Mesenchymal stem cell (in vitro differentiated cells and primary cell): ENCODE measurements at regions not wholly inside any gene's neighbourhood (a gene's known extent, or its start where the extent isn't known, plus 50 kb on each side); places are given as distances from the start of the nearest gene placed in this dataset.

Experiments used
- DNase-seq: peaks from one replicate; pipeline ENCODE4 v3.0.0-alpha.2; 2013
- H2AFZ ChIP-seq: one replicate; pipeline ENCODE4 v1.6.1; 2013; ENCODE audit warnings: low read depth, mild to moderate bottlenecking, control low read depth, inconsistent platforms, low read length, moderate library complexity
- H2AK5ac ChIP-seq: 2 replicates; pipeline ENCODE4 v1.6.1; 2013; ENCODE audit warnings: low read length, moderate library complexity, mild to moderate bottlenecking, inconsistent platforms; ENCODE audit not compliant: severe bottlenecking
- H2BK120ac ChIP-seq: one replicate; pipeline ENCODE4 v1.6.1; 2013; ENCODE audit warnings: low read depth, mild to moderate bottlenecking, inconsistent platforms, low read length, moderate library complexity
- H2BK12ac ChIP-seq, 2 experiments: one replicate each; pipeline ENCODE4 v1.6.1; 2013; ENCODE audit warnings: inconsistent platforms in 2 of 2, low read length in 2 of 2, mild to moderate bottlenecking in 2 of 2, moderate library complexity in 2 of 2, control low read depth in 1 of 2
- H2BK15ac ChIP-seq: one replicate; pipeline ENCODE4 v1.6.1; 2013; ENCODE audit warnings: mild to moderate bottlenecking, low read depth, inconsistent platforms; ENCODE audit not compliant: poor library complexity, severe bottlenecking
- H2BK5ac ChIP-seq: 2 replicates; pipeline ENCODE4 v1.6.1; 2013; ENCODE audit warnings: low read depth, mild to moderate bottlenecking, low read length, control low read depth, inconsistent platforms; ENCODE audit not compliant: poor library complexity, severe bottlenecking
- H3K14ac ChIP-seq, 2 experiments: one replicate each; pipeline ENCODE4 v1.6.1; 2013; ENCODE audit warnings: inconsistent platforms in 2 of 2, low read length in 2 of 2, control low read depth in 1 of 2, mild to moderate bottlenecking in 1 of 2, moderate library complexity in 1 of 2
- H3K18ac ChIP-seq, 2 experiments: one replicate each; pipeline ENCODE4 v1.6.1; 2013; ENCODE audit warnings: inconsistent platforms in 2 of 2, low read length in 2 of 2, control low read depth in 1 of 2, low read depth in 1 of 2, mild to moderate bottlenecking in 1 of 2
- H3K23ac ChIP-seq, 2 experiments: one replicate each; pipeline ENCODE4 v1.6.1; 2013; ENCODE audit warnings: inconsistent platforms in 2 of 2, low read length in 2 of 2, mild to moderate bottlenecking in 2 of 2, moderate library complexity in 2 of 2, control low read depth in 1 of 2
- H3K27ac ChIP-seq: 2 replicates; pipeline ENCODE4 v1.5.1; 2013; ENCODE audit warnings: mild to moderate bottlenecking, moderate library complexity, low read length, control low read depth, inconsistent platforms; ENCODE audit not compliant: poor library complexity, severe bottlenecking
- H3K27me3 ChIP-seq, 2 experiments: 2 replicates each; pipeline versions ENCODE4 v1.6.1 to v1.7.0; 2013; ENCODE audit warnings: low read length in 2 of 2, mild to moderate bottlenecking in 2 of 2, moderate library complexity in 2 of 2, control low read depth in 1 of 2, inconsistent platforms in 1 of 2; ENCODE audit not compliant: control insufficient read depth in 1 of 2, insufficient read depth in 1 of 2
- H3K36me3 ChIP-seq, 2 experiments: 2 replicates each; pipeline versions ENCODE4 v1.6.1 to v1.7.0; 2013; ENCODE audit warnings: low read length in 2 of 2, control low read depth in 1 of 2, inconsistent platforms in 1 of 2, low read depth in 1 of 2, mild to moderate bottlenecking in 1 of 2; ENCODE audit not compliant: insufficient read depth in 2 of 2, control insufficient read depth in 1 of 2
- H3K4ac ChIP-seq, 2 experiments: one replicate each; pipeline ENCODE4 v1.6.1; 2013; ENCODE audit warnings: inconsistent platforms in 2 of 2, low read length in 2 of 2, mild to moderate bottlenecking in 2 of 2, moderate library complexity in 2 of 2, control low read depth in 1 of 2, low read depth in 1 of 2
- H3K4me1 ChIP-seq: 2 replicates; pipeline ENCODE4 v1.6.1; 2013; ENCODE audit warnings: low read depth, low read length, control low read depth; ENCODE audit not compliant: control insufficient read depth, insufficient read depth
- H3K4me2 ChIP-seq: 2 replicates; pipeline ENCODE4 v1.6.1; 2013; ENCODE audit warnings: low read length, mild to moderate bottlenecking, inconsistent platforms; ENCODE audit not compliant: poor library complexity, severe bottlenecking
- H3K4me3 ChIP-seq, 2 experiments: 2 replicates each; pipeline versions ENCODE4 v1.5.1 to v1.7.0; 2013; ENCODE audit warnings: low read length in 2 of 2, mild to moderate bottlenecking in 2 of 2, control low read depth in 1 of 2, low read depth in 1 of 2; ENCODE audit not compliant: insufficient read depth in 1 of 2
- H3K79me1 ChIP-seq: replicated peaks from 2 replicates; pipeline ENCODE4 v1.6.1; 2013; ENCODE audit warnings: mild to moderate bottlenecking, control low read depth, low read length, inconsistent platforms; ENCODE audit not compliant: poor library complexity, severe bottlenecking
- H3K9ac ChIP-seq: 2 replicates; pipeline ENCODE4 v1.7.0; 2013; ENCODE audit warnings: mild to moderate bottlenecking, low read length, moderate library complexity
- H3K9me3 ChIP-seq: 2 replicates; pipeline ENCODE4 v1.7.0; 2013; ENCODE audit warnings: mild to moderate bottlenecking, low read length; ENCODE audit not compliant: control insufficient read depth
- H4K8ac ChIP-seq: one replicate; pipeline ENCODE4 v1.6.1; 2013; ENCODE audit warnings: inconsistent platforms, mild to moderate bottlenecking, low read length, moderate library complexity
- H4K91ac ChIP-seq: one replicate; pipeline ENCODE4 v1.6.1; 2013; ENCODE audit warnings: mild to moderate bottlenecking, low read length, inconsistent platforms
- WGBS: methylation state at CpG from one replicate; pipeline ENCODE4 v1.1.7; 2013; ENCODE audit warnings: mixed read lengths; 5-methylcytosine and 5-hydroxymethylcytosine counted together

GRCh38 chr3:148150141-148150540, 547.6 kb upstream of the AGTR1 start:
- Histone ChIP-seq H3K14ac (no peak overlapping the region), H4K91ac (no peak overlapping the region), H2BK15ac (no peak overlapping the region), H3K36me3 (no peaks in the 10 kb centered on the region), H3K18ac (no peak overlapping the region), H3K4me2 (no peak overlapping the region), H3K23ac (no peak overlapping the region), H3K9ac (no peak overlapping the region), H3K9me3 (no peaks in the 10 kb centered on the region), H3K4ac (no peak overlapping the region), H2AFZ (no peak overlapping the region), H3K27me3 (no peaks in the 10 kb centered on the region), H3K4me3 (no peak overlapping the region), H3K27ac (no peak overlapping the region), H2AK5ac (no peak overlapping the region), H3K79me1 (no peaks in the 10 kb centered on the region), H3K4me1 (no peaks in the 10 kb centered on the region), H4K8ac (no peak overlapping the region), H2BK120ac (no peak overlapping the region), H2BK12ac (no peak overlapping the region), H2BK5ac (no peak overlapping the region)
- WGBS, result no CpG with 5 or more reads among the region's 2 CpGs
- no peak for DNase-seq

GRCh38 chr3:148158210-148158609, 539.5 kb upstream of the AGTR1 start:
- Histone ChIP-seq H3K27me3 (no peaks in the 10 kb centered on the region), H3K18ac (no peak overlapping the region), H3K4me1 (no peaks in the 10 kb centered on the region), H4K8ac (no peak overlapping the region), H3K36me3 (no peaks in the 10 kb centered on the region), H2AK5ac (no peak overlapping the region), H2AFZ (no peak overlapping the region), H3K4ac (no peak overlapping the region), H3K23ac (no peak overlapping the region), H3K9ac (no peak overlapping the region), H2BK12ac (no peak overlapping the region), H3K9me3 (no peaks in the 10 kb centered on the region), H3K14ac (no peak overlapping the region), H3K4me3 (no peak overlapping the region), H3K79me1 (no peaks in the 10 kb centered on the region), H3K27ac (no peak overlapping the region), H2BK120ac (no peak overlapping the region), H2BK5ac (no peak overlapping the region), H2BK15ac (no peak overlapping the region), H3K4me2 (no peak overlapping the region), H4K91ac (no peak overlapping the region)
- DNase-seq, result peak; percentile 18
- 0% methylated on average over 1 of the region's 3 CpGs for WGBS

- Histone ChIP-seq H3K4me2 (no peak overlapping the region), H3K27ac (no peak overlapping the region), H2BK120ac (no peak overlapping the region), H3K27me3 (no peaks in the 10 kb centered on the region), H2BK5ac (no peak overlapping the region), H4K91ac (no peak overlapping the region), H3K4ac (no peak overlapping the region), H3K4me1 (no peaks in the 10 kb centered on the region), H3K36me3 (no peaks in the 10 kb centered on the region), H3K9me3 (no peaks in the 10 kb centered on the region), H3K14ac (no peak overlapping the region), H2BK15ac (no peak overlapping the region), H2AFZ (no peak overlapping the region), H2AK5ac (no peak overlapping the region), H3K9ac (no peak overlapping the region), H3K79me1 (no peaks in the 10 kb centered on the region), H3K23ac (no peak overlapping the region), H3K18ac (no peak overlapping the region), H3K4me3 (no peak overlapping the region), H2BK12ac (no peak overlapping the region), H4K8ac (no peak overlapping the region)
- WGBS, result no CpG with 5 or more reads among the region's 2 CpGs
- no peak for DNase-seq
These were observed 535.6 kb upstream of the AGTR1 start for GRCh38 chr3:148162132-148162531.

- DNase-seq, result no peak
- Histone ChIP-seq H3K4me1 (no peaks in the 10 kb centered on the region), H2BK12ac (no peak overlapping the region), H2BK5ac (no peak overlapping the region), H3K27ac (no peak overlapping the region), H3K4ac (no peak overlapping the region), H3K27me3 (no peaks in the 10 kb centered on the region), H2BK120ac (no peak overlapping the region), H3K79me1 (no peaks in the 10 kb centered on the region), H3K14ac (no peak overlapping the region), H2AK5ac (no peak overlapping the region), H2AFZ (no peak overlapping the region), H4K91ac (no peak overlapping the region), H3K9ac (no peak overlapping the region), H3K9me3 (no peaks in the 10 kb centered on the region), H3K36me3 (no peaks in the 10 kb centered on the region), H3K4me3 (no peak overlapping the region), H3K18ac (no peak overlapping the region), H3K4me2 (no peak overlapping the region), H4K8ac (no peak overlapping the region), H2BK15ac (no peak overlapping the region), H3K23ac (no peak overlapping the region)
- WGBS, result no CpG with 5 or more reads among the region's 2 CpGs
These were observed 529.4 kb upstream of the AGTR1 start for GRCh38 chr3:148168347-148168746.
